ENCODE measurements at regions not wholly inside any gene's neighbourhood (a gene's known extent, or its start where the extent isn't known, plus 50 kb on each side); places are given as distances from the start of the nearest gene placed in this dataset.

DNA sequence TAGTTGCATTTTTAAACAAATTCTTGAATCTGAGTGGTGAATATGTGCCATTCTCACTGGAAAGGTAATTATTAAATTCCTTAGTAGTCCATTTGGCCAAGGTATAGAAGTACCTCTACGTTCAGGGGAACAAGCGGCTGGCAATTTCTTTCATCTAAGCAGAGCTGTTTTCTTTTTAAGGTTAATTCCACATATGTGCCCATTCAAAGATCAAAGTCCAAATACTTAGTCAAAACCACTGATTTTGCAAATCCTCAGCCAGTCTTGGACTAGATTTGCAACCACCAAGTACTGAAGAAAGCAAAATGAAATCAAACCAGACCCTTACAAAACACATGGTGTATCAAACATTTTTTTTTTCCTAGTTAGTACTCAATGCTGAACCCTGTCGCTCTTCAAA is 68.7 kb upstream of the JDP2 start:
- TF ChIP-seq, protein P1, sequence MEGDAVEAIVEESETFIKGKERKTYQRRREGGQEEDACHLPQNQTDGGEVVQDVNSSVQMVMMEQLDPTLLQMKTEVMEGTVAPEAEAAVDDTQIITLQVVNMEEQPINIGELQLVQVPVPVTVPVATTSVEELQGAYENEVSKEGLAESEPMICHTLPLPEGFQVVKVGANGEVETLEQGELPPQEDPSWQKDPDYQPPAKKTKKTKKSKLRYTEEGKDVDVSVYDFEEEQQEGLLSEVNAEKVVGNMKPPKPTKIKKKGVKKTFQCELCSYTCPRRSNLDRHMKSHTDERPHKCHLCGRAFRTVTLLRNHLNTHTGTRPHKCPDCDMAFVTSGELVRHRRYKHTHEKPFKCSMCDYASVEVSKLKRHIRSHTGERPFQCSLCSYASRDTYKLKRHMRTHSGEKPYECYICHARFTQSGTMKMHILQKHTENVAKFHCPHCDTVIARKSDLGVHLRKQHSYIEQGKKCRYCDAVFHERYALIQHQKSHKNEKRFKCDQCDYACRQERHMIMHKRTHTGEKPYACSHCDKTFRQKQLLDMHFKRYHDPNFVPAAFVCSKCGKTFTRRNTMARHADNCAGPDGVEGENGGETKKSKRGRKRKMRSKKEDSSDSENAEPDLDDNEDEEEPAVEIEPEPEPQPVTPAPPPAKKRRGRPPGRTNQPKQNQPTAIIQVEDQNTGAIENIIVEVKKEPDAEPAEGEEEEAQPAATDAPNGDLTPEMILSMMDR (IDR thresholded peaks at IDR 0.05) = no peak
- no peak for TF ChIP-seq POLR2A (IDR thresholded peaks at IDR 0.05; ENCODE audit: low read depth)

Data from esophagus muscularis mucosa (tissue), 3 donors.